ENCODE measurements at regions not wholly inside any gene's neighbourhood (a gene's known extent, or its start where the extent isn't known, plus 50 kb on each side); places are given as distances from the start of the nearest gene placed in this dataset.
"Not testable (repeated sequence)": the region's sequence is repeated elsewhere in the genome, so short reads cannot be mapped to it uniquely, and the experiment has no call there.

- Histone ChIP-seq H4K20me1 (ENCODE audit: insufficient read depth, low read length) (no peaks in the 10 kb centered on the region), H2AFZ (ENCODE audit: low read length) (no peak overlapping the region), H3K9ac (ENCODE audit: low read length) (no peak overlapping the region), H3K79me2 (ENCODE audit: insufficient read depth, low read length) (no peaks in the 10 kb centered on the region), H3K27ac (ENCODE audit: low read depth, low read length, poor library complexity, severe bottlenecking) (no peak overlapping the region), H3K36me3 (ENCODE audit: insufficient read depth, low read length) (no peaks in the 10 kb centered on the region), H3K27me3 (ENCODE audit: insufficient read depth, low read length) (no peaks in the 10 kb centered on the region), H3K9me2 (ENCODE audit: low read depth, low read length) (no peaks in the 10 kb centered on the region), H3K4me2 (ENCODE audit: low read length) (no peak overlapping the region), H3K4me1 (ENCODE audit: insufficient read depth, low read length, severe bottlenecking) (no peaks in the 10 kb centered on the region), H3K4me3 (ENCODE audit: low read depth, low read length, poor library complexity, severe bottlenecking) (no peak overlapping the region), H3K9me3 (ENCODE audit: low read length) (no peaks in the 10 kb centered on the region), H3F3A (ENCODE audit: insufficient read depth, low read length) (no peaks in the 10 kb centered on the region)
- TF ChIP-seq EZH2 (IDR thresholded peaks at IDR 0.05; ENCODE audit: borderline replicate concordance, low read length), result no peak
Measured at GRCh38 chr6:62998022-62998421, 213.2 kb upstream of the FKBP1C start.

GRCh38 chr6:62999242-62999641 is 212.0 kb upstream of the FKBP1C start:
- H3K9me2 ChIP-seq (ENCODE audit: low read depth, low read length); H4K20me1 ChIP-seq (ENCODE audit: insufficient read depth, low read length); H2AFZ ChIP-seq (ENCODE audit: low read length); H3K4me2 ChIP-seq (ENCODE audit: low read length); H3F3A ChIP-seq (ENCODE audit: insufficient read depth, low read length); H3K27me3 ChIP-seq (ENCODE audit: insufficient read depth, low read length); H3K27ac ChIP-seq (ENCODE audit: low read depth, low read length, poor library complexity, severe bottlenecking); H3K4me1 ChIP-seq (ENCODE audit: insufficient read depth, low read length, severe bottlenecking); H3K9me3 ChIP-seq (ENCODE audit: low read length); H3K79me2 ChIP-seq (ENCODE audit: insufficient read depth, low read length); H3K9ac ChIP-seq (ENCODE audit: low read length); H3K36me3 ChIP-seq (ENCODE audit: insufficient read depth, low read length); H3K4me3 ChIP-seq (ENCODE audit: low read depth, low read length, poor library complexity, severe bottlenecking): not testable (repeated sequence)

- no peak overlapping the region for H3K9ac ChIP-seq (ENCODE audit: low read length)
- no peak overlapping the region for H3K27ac ChIP-seq (ENCODE audit: low read depth, low read length, poor library complexity, severe bottlenecking)
- H2AFZ ChIP-seq (ENCODE audit: low read length), result no peak overlapping the region
- H3K79me2 ChIP-seq (ENCODE audit: insufficient read depth, low read length), result no peaks in the 10 kb centered on the region
- H3K4me1 ChIP-seq (ENCODE audit: insufficient read depth, low read length, severe bottlenecking), result no peaks in the 10 kb centered on the region
- no peaks in the 10 kb centered on the region for H3K9me3 ChIP-seq (ENCODE audit: low read length)
- no peaks in the 10 kb centered on the region for H3K9me2 ChIP-seq (ENCODE audit: low read depth, low read length)
- H4K20me1 ChIP-seq (ENCODE audit: insufficient read depth, low read length), result no peaks in the 10 kb centered on the region
- no peak overlapping the region for H3K4me2 ChIP-seq (ENCODE audit: low read length)
- no peaks in the 10 kb centered on the region for H3K27me3 ChIP-seq (ENCODE audit: insufficient read depth, low read length)
- no peak for TF ChIP-seq EZH2 (IDR thresholded peaks at IDR 0.05; ENCODE audit: borderline replicate concordance, low read length)
- TF ChIP-seq, protein P1, sequence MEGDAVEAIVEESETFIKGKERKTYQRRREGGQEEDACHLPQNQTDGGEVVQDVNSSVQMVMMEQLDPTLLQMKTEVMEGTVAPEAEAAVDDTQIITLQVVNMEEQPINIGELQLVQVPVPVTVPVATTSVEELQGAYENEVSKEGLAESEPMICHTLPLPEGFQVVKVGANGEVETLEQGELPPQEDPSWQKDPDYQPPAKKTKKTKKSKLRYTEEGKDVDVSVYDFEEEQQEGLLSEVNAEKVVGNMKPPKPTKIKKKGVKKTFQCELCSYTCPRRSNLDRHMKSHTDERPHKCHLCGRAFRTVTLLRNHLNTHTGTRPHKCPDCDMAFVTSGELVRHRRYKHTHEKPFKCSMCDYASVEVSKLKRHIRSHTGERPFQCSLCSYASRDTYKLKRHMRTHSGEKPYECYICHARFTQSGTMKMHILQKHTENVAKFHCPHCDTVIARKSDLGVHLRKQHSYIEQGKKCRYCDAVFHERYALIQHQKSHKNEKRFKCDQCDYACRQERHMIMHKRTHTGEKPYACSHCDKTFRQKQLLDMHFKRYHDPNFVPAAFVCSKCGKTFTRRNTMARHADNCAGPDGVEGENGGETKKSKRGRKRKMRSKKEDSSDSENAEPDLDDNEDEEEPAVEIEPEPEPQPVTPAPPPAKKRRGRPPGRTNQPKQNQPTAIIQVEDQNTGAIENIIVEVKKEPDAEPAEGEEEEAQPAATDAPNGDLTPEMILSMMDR (IDR thresholded peaks at IDR 0.05; ENCODE audit: low read length), result no peak
- H3K36me3 ChIP-seq (ENCODE audit: insufficient read depth, low read length), result no peaks in the 10 kb centered on the region
- no peaks in the 10 kb centered on the region for H3F3A ChIP-seq (ENCODE audit: insufficient read depth, low read length)
- H3K4me3 ChIP-seq (ENCODE audit: low read depth, low read length, poor library complexity, severe bottlenecking), result no peak overlapping the region
Measured at GRCh38 chr6:62999796-63000195, 211.5 kb upstream of the FKBP1C start.

DNA sequence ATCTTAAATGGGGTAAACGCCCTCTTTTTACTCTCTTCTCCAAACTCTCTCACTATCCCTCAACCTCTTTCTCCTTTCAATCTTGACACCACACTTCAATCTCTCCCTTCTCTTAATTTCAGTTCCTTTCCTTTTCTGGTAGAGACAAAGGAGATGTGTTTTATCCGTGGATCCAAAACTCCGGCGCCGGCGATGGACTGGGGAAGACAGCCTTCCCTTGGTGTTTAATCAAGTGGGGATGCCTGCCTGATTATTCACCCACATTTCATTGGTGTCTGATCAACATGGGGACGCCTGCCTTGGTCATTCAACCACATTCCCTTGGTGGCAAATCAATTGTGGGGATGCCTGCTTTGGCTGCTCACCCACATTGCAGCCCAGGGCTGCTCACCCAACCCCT is 205.3 kb upstream of the FKBP1C start:
- H3K36me3 ChIP-seq (ENCODE audit: insufficient read depth, low read length); H3K4me2 ChIP-seq (ENCODE audit: low read length); H2AFZ ChIP-seq (ENCODE audit: low read length); H3K9me3 ChIP-seq (ENCODE audit: low read length); H4K20me1 ChIP-seq (ENCODE audit: insufficient read depth, low read length); H3K9me2 ChIP-seq (ENCODE audit: low read depth, low read length); H3K4me3 ChIP-seq (ENCODE audit: low read depth, low read length, poor library complexity, severe bottlenecking); H3K4me1 ChIP-seq (ENCODE audit: insufficient read depth, low read length, severe bottlenecking); H3K27me3 ChIP-seq (ENCODE audit: insufficient read depth, low read length); H3F3A ChIP-seq (ENCODE audit: insufficient read depth, low read length); H3K9ac ChIP-seq (ENCODE audit: low read length); H3K27ac ChIP-seq (ENCODE audit: low read depth, low read length, poor library complexity, severe bottlenecking); H3K79me2 ChIP-seq (ENCODE audit: insufficient read depth, low read length): not testable (repeated sequence)

DNA sequence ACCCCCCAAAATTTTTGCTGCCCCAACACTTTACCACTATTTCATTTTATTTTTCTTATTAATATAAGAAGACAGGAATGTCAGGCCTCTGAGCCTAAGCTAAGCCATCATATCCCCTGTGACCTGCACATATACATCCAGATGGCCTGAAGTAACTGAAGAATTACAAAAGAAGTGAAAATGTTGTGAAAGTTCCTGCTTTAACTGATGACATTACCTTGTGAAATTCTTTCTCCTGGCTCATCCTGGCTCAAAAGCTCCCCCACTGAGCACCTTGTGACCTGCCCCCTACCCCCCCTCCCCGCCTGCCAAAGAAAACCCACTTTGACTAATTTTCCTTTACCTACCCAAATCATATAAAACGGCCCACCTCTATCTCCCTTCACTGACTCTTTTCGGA is 200.3 kb upstream of the FKBP1C start:
- H3K27me3 ChIP-seq (ENCODE audit: insufficient read depth, low read length); H3K36me3 ChIP-seq (ENCODE audit: insufficient read depth, low read length); H3K9me2 ChIP-seq (ENCODE audit: low read depth, low read length); H2AFZ ChIP-seq (ENCODE audit: low read length); H3K79me2 ChIP-seq (ENCODE audit: insufficient read depth, low read length); H3K4me2 ChIP-seq (ENCODE audit: low read length); H3K9ac ChIP-seq (ENCODE audit: low read length); H3K4me1 ChIP-seq (ENCODE audit: insufficient read depth, low read length, severe bottlenecking); H3K4me3 ChIP-seq (ENCODE audit: low read depth, low read length, poor library complexity, severe bottlenecking); H3K27ac ChIP-seq (ENCODE audit: low read depth, low read length, poor library complexity, severe bottlenecking); H3F3A ChIP-seq (ENCODE audit: insufficient read depth, low read length); H3K9me3 ChIP-seq (ENCODE audit: low read length); H4K20me1 ChIP-seq (ENCODE audit: insufficient read depth, low read length): not testable (repeated sequence)
